IgD-negative memory B cell (primary cell): ENCODE measurements at regions not wholly inside any gene's neighbourhood (a gene's known extent, or its start where the extent isn't known, plus 50 kb on each side); places are given as distances from the start of the nearest gene placed in this dataset.
"Not testable (repeated sequence)": the region's sequence is repeated elsewhere in the genome, so short reads cannot be mapped to it uniquely, and the experiment has no call there.

Experiments
- H3K27ac Mint-ChIP-seq, 3 donors: one replicate each; pipeline ENCODE4 v1.8.0; 2020 to 2022; ENCODE audit warnings: mild to moderate bottlenecking in 3 of 3, mixed read lengths in 3 of 3, moderate library complexity in 1 of 3
- H3K27me3 Mint-ChIP-seq: one replicate; pipeline ENCODE4 v1.8.0; 2021; ENCODE audit warnings: mixed read lengths
- H3K36me3 Mint-ChIP-seq: one replicate; pipeline ENCODE4 v1.8.0; 2020; ENCODE audit warnings: mild to moderate bottlenecking, mixed read lengths
- H3K4me1 Mint-ChIP-seq, 3 donors: one replicate each; pipeline ENCODE4 v1.8.0; 2020 to 2022; ENCODE audit warnings: mixed read lengths in 3 of 3, mild to moderate bottlenecking in 1 of 3
- H3K4me3 Mint-ChIP-seq, 4 donors: one replicate each; pipeline ENCODE4 v1.8.0; 2020 to 2022; ENCODE audit warnings: mild to moderate bottlenecking in 4 of 4, mixed read lengths in 4 of 4, moderate library complexity in 3 of 4
- H3K9me3 Mint-ChIP-seq, 3 donors: one replicate each; pipeline ENCODE4 v1.8.0; 2020 to 2021; ENCODE audit warnings: mixed read lengths in 3 of 3, mild to moderate bottlenecking in 1 of 3

DNA sequence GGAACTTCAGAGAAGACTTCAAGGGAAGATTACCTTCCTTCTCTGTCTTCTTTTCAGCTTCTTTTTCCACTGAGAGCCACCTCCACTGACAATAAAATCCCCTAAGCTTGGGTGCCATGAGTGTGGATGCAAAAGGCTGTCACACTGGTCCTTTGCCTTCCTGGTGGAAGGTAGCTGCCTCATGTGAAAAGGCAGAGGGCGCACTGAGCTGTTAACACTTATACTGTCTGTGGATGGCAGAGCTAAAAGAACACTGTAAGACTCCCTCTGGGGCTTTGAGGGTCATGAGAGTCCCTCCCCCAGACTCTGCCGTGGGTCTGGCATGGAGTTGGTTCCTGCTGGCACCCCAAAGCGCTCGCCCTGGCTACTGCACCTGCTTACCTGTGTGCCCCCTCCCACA, 536.7 kb upstream of the IMPG1 start:
- Mint-ChIP-seq H3K9me3 (peaks cover 1 to 3% (median 2%) of the 10 kb centered on the region in 3 donors), H3K4me1 (no peaks in the 10 kb centered on the region), H3K36me3 (peaks cover 2% of the 10 kb centered on the region), H3K27ac (no peak overlapping the region), H3K4me3 (no peak overlapping the region), H3K27me3 (no peaks in the 10 kb centered on the region)

GRCh38 chr6:76594109-76594508, 521.6 kb upstream of the IMPG1 start:
- H3K27ac Mint-ChIP-seq = no peak overlapping the region
- H3K4me1 Mint-ChIP-seq = no peaks in the 10 kb centered on the region
- no peaks in the 10 kb centered on the region for H3K27me3 Mint-ChIP-seq
- H3K4me3 Mint-ChIP-seq = no peak overlapping the region
- peaks cover 0 to 12% (median 0%) of the 10 kb centered on the region in 3 donors for H3K9me3 Mint-ChIP-seq
- peaks cover 1% of the 10 kb centered on the region for H3K36me3 Mint-ChIP-seq

- H3K4me3 Mint-ChIP-seq = no peak overlapping the region
- H3K9me3 Mint-ChIP-seq = peaks cover 0 to 8% (median 0%) of the 10 kb centered on the region in 3 donors
- H3K27me3 Mint-ChIP-seq = no peaks in the 10 kb centered on the region
- H3K4me1 Mint-ChIP-seq = no peaks in the 10 kb centered on the region
- H3K36me3 Mint-ChIP-seq = no peaks in the 10 kb centered on the region
- no peak overlapping the region for H3K27ac Mint-ChIP-seq
Observed at GRCh38 chr6:76593668-76594067, 521.2 kb upstream of the IMPG1 start.

DNA sequence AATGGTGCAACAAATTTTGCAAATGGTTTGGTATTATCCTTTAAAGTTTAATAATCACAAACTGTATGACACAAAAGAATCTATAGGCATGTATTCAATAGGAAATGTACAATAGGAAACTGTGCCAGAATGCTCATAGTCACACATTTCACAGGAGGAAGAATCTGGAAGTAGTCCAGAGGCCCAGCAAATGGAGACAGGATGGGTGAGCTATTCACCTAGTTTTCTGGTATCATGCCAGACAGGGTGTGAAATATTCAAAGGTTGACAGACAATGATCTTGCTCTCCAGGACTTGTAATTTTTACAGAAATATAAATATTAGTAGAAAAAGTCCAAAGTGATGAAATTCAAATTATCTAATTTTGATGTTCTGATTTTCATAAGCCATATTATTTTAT, 520.1 kb upstream of the IMPG1 start:
- H3K4me1 Mint-ChIP-seq = no peaks in the 10 kb centered on the region
- no peak overlapping the region for H3K27ac Mint-ChIP-seq
- H3K36me3 Mint-ChIP-seq = no peaks in the 10 kb centered on the region
- no peaks in the 10 kb centered on the region for H3K27me3 Mint-ChIP-seq
- H3K9me3 Mint-ChIP-seq = peaks cover 0 to 8% (median 0%) of the 10 kb centered on the region in 3 donors
- H3K4me3 Mint-ChIP-seq = no peak overlapping the region

DNA sequence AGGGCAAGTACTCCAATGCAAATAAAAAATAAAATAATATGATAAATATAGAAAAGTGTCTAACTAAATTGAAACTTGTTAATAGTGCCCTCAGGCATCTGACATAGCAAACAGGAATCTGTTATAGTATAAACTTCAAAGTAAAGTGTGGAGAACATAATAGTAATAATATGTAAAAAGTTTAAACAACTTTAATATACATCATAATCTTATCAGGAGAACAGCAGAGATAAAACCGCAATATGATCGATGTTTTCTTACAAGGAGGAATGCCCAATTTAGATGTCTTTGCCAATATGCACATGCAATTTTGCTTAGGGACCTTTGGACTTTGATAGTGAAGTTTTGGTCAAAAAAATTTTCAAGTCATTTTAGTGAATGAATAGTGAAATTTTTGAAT, 514.8 kb upstream of the IMPG1 start:
- H3K27me3 Mint-ChIP-seq = no peaks in the 10 kb centered on the region
- no peaks in the 10 kb centered on the region for H3K4me1 Mint-ChIP-seq
- peaks cover 0 to 2% (median 1%) of the 10 kb centered on the region in 3 donors for H3K9me3 Mint-ChIP-seq
- H3K4me3 Mint-ChIP-seq = no peak overlapping the region
- no peak overlapping the region for H3K27ac Mint-ChIP-seq
- H3K36me3 Mint-ChIP-seq = no peaks in the 10 kb centered on the region

DNA sequence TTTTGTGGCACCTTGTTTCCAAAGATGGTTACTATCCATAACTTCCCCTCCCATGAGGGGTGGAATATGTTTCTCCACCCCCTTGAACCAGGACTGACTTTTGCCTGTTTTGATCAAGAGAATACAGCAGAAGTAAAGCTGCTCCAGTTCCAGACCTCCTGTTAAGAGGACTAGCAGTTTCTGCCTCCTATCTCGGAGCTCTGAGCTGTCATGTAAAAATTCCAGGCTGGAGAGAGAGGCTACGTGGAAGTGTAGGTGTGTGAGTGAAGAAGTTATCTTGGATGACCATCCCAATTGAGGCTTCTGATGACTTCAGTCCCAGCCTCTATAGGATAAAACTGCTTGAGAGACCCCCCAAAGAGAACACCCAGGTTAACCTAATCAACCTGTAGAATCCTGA, 511.7 kb upstream of the IMPG1 start:
- H3K9me3 Mint-ChIP-seq = peaks cover 0 to 2% (median 1%) of the 10 kb centered on the region in 3 donors
- no peak overlapping the region for H3K4me3 Mint-ChIP-seq
- no peak overlapping the region for H3K27ac Mint-ChIP-seq
- H3K36me3 Mint-ChIP-seq = no peaks in the 10 kb centered on the region
- H3K4me1 Mint-ChIP-seq = no peaks in the 10 kb centered on the region
- no peaks in the 10 kb centered on the region for H3K27me3 Mint-ChIP-seq

- H3K9me3 Mint-ChIP-seq = peaks cover 0 to 2% (median 0%) of the 10 kb centered on the region in 3 donors
- H3K4me3 Mint-ChIP-seq = no peak overlapping the region
- H3K4me1 Mint-ChIP-seq = no peaks in the 10 kb centered on the region
- H3K27me3 Mint-ChIP-seq = no peaks in the 10 kb centered on the region
- H3K27ac Mint-ChIP-seq = no peak overlapping the region
- H3K36me3 Mint-ChIP-seq = no peaks in the 10 kb centered on the region
Observed at GRCh38 chr6:76578746-76579145, 506.3 kb upstream of the IMPG1 start.

DNA sequence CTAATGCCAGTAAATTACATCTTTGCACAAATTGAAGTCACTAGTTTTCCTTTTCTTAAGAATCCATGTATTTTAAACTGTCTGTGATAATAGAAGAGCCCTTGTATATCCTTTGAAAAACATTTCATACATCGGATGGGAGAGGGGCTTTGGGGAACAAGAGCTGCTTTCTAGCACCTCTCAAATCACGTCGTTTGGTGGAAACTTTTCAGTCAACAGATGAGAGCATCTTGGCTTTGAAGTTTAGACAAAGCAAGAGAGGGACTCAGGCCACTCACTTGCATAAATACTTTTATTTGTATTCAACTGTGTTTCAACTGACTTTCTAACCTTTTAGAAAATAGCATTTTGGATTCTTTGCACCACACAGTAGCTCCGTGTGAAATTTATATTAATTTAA, 502.3 kb upstream of the IMPG1 start:
- H3K4me1 Mint-ChIP-seq = no peaks in the 10 kb centered on the region
- peaks cover 0 to 2% (median 0%) of the 10 kb centered on the region in 3 donors for H3K9me3 Mint-ChIP-seq
- no peak overlapping the region for H3K4me3 Mint-ChIP-seq
- H3K36me3 Mint-ChIP-seq = no peaks in the 10 kb centered on the region
- H3K27me3 Mint-ChIP-seq = no peaks in the 10 kb centered on the region
- H3K27ac Mint-ChIP-seq = no peak overlapping the region

- Mint-ChIP-seq H3K4me3 (no peak overlapping the region), H3K9me3 (peaks cover 3 to 8% (median 4%) of the 10 kb centered on the region in 3 donors), H3K27ac (no peak overlapping the region), H3K4me1 (no peaks in the 10 kb centered on the region), H3K36me3 (peaks cover 2% of the 10 kb centered on the region), H3K27me3 (no peaks in the 10 kb centered on the region)
Observed at GRCh38 chr6:76565932-76566331, 493.5 kb upstream of the IMPG1 start.

DNA sequence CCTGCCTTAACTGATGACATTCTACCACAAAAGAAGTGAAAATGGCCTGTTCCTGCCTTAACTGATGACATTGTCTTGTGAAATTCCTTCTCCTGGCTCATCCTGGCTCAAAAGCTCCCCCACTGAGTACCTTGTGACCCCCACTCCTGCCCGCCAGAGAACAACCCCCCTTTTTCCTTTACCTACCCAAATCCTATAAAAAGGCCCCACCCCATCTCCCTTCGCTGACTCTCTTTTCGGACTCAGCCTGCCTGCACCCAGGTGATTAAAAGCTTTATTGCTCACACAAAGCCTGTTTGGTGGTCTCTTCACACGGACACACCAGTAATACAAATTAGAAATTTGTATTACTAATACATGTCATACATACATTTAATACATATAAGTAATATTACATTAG, 489.9 kb upstream of the IMPG1 start:
- H3K4me1 Mint-ChIP-seq, H3K27ac Mint-ChIP-seq, H3K36me3 Mint-ChIP-seq, H3K27me3 Mint-ChIP-seq, H3K9me3 Mint-ChIP-seq, H3K4me3 Mint-ChIP-seq: not testable (repeated sequence)

DNA sequence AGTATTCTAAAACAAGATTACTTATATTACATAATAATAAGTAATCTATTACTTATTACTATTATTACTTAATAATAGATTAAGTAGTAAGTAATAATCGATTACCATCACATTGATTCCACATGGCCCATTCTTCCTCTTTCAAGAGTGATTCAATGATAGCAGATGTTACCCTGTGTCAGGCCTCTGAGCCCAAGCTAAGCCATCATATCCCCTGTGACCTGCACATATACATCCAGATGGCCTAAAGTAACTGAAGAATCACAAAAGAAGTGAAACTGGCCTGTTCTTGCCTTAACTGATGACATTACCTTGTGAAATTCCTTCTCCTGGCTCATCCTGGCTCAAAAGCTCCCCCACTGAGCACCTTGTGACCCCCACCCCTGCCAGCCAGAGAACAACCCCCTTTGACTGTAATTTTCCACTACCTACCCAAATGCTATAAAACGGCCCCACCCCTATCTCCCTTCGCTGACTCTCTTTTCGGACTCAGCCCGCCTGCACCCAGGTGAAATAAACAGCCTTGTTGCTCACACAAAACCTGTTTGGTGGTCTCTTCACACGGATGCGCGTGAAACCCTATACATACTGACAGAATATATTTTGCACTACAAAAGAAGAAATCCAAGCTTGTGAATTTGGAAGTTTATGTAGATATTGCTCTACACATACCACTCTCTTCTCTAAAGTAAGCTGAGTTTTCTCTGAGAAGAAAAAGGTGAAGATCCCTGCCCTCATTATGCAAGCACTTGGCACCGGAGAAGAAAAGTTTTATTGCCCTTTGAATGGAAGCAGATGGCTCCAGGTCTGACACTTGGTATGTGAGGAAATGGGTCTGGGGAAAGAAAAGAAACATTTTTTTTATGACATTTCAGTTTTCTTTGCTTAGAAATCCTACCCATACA, 488.6 kb upstream of the IMPG1 start:
- H3K27ac Mint-ChIP-seq, H3K9me3 Mint-ChIP-seq, H3K27me3 Mint-ChIP-seq, H3K36me3 Mint-ChIP-seq, H3K4me1 Mint-ChIP-seq, H3K4me3 Mint-ChIP-seq: not testable (repeated sequence)

DNA sequence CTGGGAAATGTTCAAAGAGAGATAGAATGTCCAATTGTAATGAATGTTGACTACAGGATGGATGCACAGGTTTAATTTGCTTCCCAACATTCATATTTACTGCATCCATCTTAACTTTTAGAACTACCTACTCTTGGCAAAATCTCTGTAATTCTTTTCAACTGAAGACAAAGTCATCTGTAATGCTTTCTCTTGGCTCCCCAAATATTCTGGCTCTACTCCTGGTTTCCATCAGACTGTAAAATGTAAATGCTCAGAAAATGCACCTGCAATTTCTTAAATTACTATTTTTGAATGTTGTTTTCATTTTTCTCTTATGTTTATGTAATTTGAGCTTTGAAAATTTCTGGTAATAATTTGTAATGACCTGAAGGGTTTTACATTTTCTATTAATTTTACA, 480.8 kb upstream of the IMPG1 start:
- no peaks in the 10 kb centered on the region for H3K36me3 Mint-ChIP-seq

DNA sequence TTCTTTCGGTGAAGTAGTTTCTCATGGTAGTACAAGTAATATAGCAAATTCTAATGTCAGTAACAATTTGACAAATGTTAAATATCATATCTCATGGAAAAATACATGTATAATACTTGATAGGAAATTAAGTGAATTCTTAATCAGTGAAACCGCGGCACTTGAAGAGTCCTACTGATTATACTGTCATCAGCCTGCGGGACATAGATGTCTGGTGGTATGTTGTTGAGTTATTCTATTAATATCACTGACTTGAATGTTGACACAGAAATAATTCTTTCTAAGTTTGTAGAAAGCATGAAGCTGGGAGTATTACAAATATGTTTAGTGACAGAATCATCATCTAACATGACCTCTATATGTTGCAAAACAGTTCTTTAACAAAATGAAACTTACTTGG, 479.8 kb upstream of the IMPG1 start:
- no peaks in the 10 kb centered on the region for H3K36me3 Mint-ChIP-seq
- H3K4me1 Mint-ChIP-seq = no peaks in the 10 kb centered on the region
- peaks cover 0 to 11% (median 0%) of the 10 kb centered on the region in 3 donors for H3K9me3 Mint-ChIP-seq
- no peaks in the 10 kb centered on the region for H3K27me3 Mint-ChIP-seq
- H3K4me3 Mint-ChIP-seq = no peak overlapping the region
- H3K27ac Mint-ChIP-seq = no peak overlapping the region

More for the DNA sequence above, 480.8 kb upstream of the IMPG1 start:
- Mint-ChIP-seq H3K4me3 (no peak overlapping the region), H3K27ac (no peak overlapping the region), H3K4me1 (no peaks in the 10 kb centered on the region), H3K9me3 (peaks cover 0 to 4% (median 0%) of the 10 kb centered on the region in 3 donors), H3K27me3 (no peaks in the 10 kb centered on the region)

GRCh38 chr6:76533661-76534060, 461.2 kb upstream of the IMPG1 start:
- Mint-ChIP-seq H3K4me1 (no peaks in the 10 kb centered on the region), H3K27me3 (no peaks in the 10 kb centered on the region), H3K36me3 (no peaks in the 10 kb centered on the region), H3K9me3 (peaks cover 5 to 9% (median 5%) of the 10 kb centered on the region in 3 donors), H3K27ac (no peak overlapping the region), H3K4me3 (no peak overlapping the region)

GRCh38 chr6:76532647-76533046, 460.2 kb upstream of the IMPG1 start:
- no peaks in the 10 kb centered on the region for H3K4me1 Mint-ChIP-seq
- peaks cover 5 to 9% (median 8%) of the 10 kb centered on the region in 3 donors for H3K9me3 Mint-ChIP-seq
- no peak overlapping the region for H3K4me3 Mint-ChIP-seq
- H3K27me3 Mint-ChIP-seq = no peaks in the 10 kb centered on the region
- H3K27ac Mint-ChIP-seq = no peak overlapping the region
- H3K36me3 Mint-ChIP-seq = no peaks in the 10 kb centered on the region

- no peak overlapping the region for H3K27ac Mint-ChIP-seq
- no peaks in the 10 kb centered on the region for H3K4me1 Mint-ChIP-seq
Observed at GRCh38 chr6:76518443-76518842, 446.0 kb upstream of the IMPG1 start.

More at GRCh38 chr6:76518443-76518842, 446.0 kb upstream of the IMPG1 start:
- no peaks in the 10 kb centered on the region for H3K27me3 Mint-ChIP-seq
- H3K9me3 Mint-ChIP-seq = peaks cover 0 to 12% (median 3%) of the 10 kb centered on the region in 3 donors
- no peaks in the 10 kb centered on the region for H3K36me3 Mint-ChIP-seq
- H3K4me3 Mint-ChIP-seq = no peak overlapping the region
